Mesothelial cell of epicardium (in vitro differentiated cells): ENCODE measurements at regions not wholly inside any gene's neighbourhood (a gene's known extent, or its start where the extent isn't known, plus 50 kb on each side); places are given as distances from the start of the nearest gene placed in this dataset.

Source experiments
- DNase-seq, 2 experiments: peaks; one replicate each; pipeline ENCODE4 v3.0.0; 2021; ENCODE audit warnings: low spot score in 2 of 2; ENCODE audit not compliant: unreplicated experiment in 2 of 2
- H3K27ac Mint-ChIP-seq: 2 replicates; pipeline ENCODE4 v1.8.0; 2021; ENCODE audit warnings: mixed read lengths
- H3K27me3 Mint-ChIP-seq: 2 replicates; pipeline ENCODE4 v1.8.0; 2021; ENCODE audit warnings: low read depth, mixed read lengths
- H3K36me3 Mint-ChIP-seq: 2 replicates; pipeline ENCODE4 v1.8.0; 2021; ENCODE audit warnings: mixed read lengths
- H3K4me1 Mint-ChIP-seq: 2 replicates; pipeline ENCODE4 v1.8.0; 2021; ENCODE audit warnings: mixed read lengths
- H3K4me3 Mint-ChIP-seq: 2 replicates; pipeline ENCODE4 v1.8.0; 2021; ENCODE audit warnings: mild to moderate bottlenecking, moderate library complexity, mixed read lengths
- H3K9me3 Mint-ChIP-seq: 2 replicates; pipeline ENCODE4 v1.8.0; 2021; ENCODE audit warnings: mixed read lengths
- TF ChIP-seq, protein P1 (sequence below): fragments of 200-600 bp; sonication (generic); IDR thresholded peaks from one replicate; pipeline ENCODE4 v1.5.0; 2021; ENCODE audit warnings: antibody characterized with exemption; ENCODE audit not compliant: unreplicated experiment

DNA sequence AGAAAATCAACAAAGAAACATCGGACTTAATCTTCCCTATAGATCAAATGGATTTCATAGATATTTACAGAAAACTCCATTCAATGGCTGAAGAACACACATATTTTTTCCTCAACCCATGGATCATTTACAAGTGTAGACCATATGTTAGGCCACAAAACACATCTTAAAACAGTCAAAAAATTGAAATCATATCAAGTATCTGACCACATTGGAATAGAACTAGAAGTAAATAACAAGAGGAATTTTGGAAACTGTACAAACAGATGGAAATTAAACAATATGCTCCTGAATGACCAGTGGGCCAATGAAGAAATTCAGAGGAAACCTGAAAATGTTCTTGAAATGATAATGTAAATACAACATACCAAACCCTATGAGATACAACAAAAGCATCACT lies 323.1 kb upstream of the GPR149 start:
- H3K4me3 Mint-ChIP-seq, result no peak overlapping the region

DNA sequence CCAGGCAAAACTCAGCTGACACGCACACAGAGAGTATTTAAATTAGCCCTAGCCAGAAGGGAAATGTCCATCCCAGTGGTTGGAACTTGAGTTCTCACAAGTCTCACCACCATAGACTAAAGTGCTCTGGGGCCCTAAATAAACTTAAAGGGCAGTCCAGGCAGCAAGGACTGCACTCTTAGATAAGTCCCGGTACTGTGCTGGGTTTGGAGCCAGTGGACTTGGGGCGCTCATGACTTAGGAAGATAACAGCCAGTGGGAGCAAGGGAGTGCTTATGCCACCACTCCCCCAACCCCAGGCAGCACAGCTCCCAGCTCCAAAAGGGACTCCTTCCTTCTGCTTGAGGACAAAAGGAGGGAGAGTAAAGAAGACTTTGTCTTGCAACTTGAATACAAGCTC lies 319.5 kb upstream of the GPR149 start:
- H3K4me1 Mint-ChIP-seq, result no peaks in the 10 kb centered on the region

More for the DNA sequence above, 323.1 kb upstream of the GPR149 start:
- TF ChIP-seq, protein P1, sequence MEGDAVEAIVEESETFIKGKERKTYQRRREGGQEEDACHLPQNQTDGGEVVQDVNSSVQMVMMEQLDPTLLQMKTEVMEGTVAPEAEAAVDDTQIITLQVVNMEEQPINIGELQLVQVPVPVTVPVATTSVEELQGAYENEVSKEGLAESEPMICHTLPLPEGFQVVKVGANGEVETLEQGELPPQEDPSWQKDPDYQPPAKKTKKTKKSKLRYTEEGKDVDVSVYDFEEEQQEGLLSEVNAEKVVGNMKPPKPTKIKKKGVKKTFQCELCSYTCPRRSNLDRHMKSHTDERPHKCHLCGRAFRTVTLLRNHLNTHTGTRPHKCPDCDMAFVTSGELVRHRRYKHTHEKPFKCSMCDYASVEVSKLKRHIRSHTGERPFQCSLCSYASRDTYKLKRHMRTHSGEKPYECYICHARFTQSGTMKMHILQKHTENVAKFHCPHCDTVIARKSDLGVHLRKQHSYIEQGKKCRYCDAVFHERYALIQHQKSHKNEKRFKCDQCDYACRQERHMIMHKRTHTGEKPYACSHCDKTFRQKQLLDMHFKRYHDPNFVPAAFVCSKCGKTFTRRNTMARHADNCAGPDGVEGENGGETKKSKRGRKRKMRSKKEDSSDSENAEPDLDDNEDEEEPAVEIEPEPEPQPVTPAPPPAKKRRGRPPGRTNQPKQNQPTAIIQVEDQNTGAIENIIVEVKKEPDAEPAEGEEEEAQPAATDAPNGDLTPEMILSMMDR, result no peak
- Mint-ChIP-seq H3K27ac (no peak overlapping the region), H3K4me1 (no peaks in the 10 kb centered on the region), H3K9me3 (peaks cover 4% of the 10 kb centered on the region), H3K36me3 (no peaks in the 10 kb centered on the region), H3K27me3 (no peaks in the 10 kb centered on the region)
- DNase-seq, result no peak

DNA sequence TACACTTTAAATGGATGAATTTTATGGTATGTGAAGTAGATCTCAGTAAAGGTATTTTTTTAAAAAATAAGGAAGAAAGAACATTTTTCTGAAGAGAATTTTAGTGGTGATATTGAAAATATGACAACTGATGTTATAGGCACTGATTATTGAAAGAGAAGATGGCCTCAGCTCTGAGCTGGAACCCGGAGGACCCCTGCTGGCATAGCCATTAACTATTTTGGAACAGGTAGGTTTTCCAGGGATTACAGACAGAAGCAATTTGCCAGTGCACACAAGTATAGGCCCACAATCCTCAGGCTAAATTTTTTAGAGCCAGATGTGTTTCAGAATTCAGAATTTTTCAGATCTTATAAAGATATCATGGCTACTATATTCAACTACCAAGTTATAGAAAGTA lies 315.9 kb upstream of the GPR149 start:
- H3K36me3 Mint-ChIP-seq, result peaks cover 3% of the 10 kb centered on the region
- H3K4me3 Mint-ChIP-seq, result no peak overlapping the region
- H3K4me1 Mint-ChIP-seq, result no peaks in the 10 kb centered on the region
- H3K27me3 Mint-ChIP-seq, result no peaks in the 10 kb centered on the region
- H3K27ac Mint-ChIP-seq, result no peak overlapping the region
- peaks cover 27% of the 10 kb centered on the region for H3K9me3 Mint-ChIP-seq
- TF ChIP-seq, protein P1, result no peak
- DNase-seq, result no peak

More for the DNA sequence above, 319.5 kb upstream of the GPR149 start:
- no peak for DNase-seq
- no peaks in the 10 kb centered on the region for H3K27me3 Mint-ChIP-seq
- H3K27ac Mint-ChIP-seq, result no peak overlapping the region
- no peaks in the 10 kb centered on the region for H3K9me3 Mint-ChIP-seq
- no peaks in the 10 kb centered on the region for H3K36me3 Mint-ChIP-seq
- H3K4me3 Mint-ChIP-seq, result no peak overlapping the region
- TF ChIP-seq, protein P1, result no peak

DNA sequence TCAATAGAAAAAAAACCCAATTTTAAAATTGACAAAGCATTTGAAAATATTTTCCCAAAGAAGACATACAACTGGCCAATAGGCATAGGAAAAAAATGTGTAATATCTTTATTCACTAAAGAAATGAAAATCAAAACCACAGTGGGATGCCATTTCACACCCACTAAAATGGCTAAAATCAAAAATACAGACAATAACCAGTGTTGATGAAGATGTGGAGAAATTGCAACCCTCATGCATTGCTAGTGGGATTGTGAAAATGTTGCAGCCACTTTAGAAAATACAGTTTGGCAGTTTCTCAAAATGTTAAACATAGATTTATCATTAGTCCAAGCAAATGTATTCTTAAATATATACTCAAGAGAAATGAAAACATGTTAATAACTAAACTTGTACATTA lies 315.1 kb upstream of the GPR149 start:
- DNase-seq, result no peak
- Mint-ChIP-seq H3K9me3 (peaks cover 35% of the 10 kb centered on the region), H3K4me3 (no peak overlapping the region), H3K36me3 (peaks cover 3% of the 10 kb centered on the region), H3K27ac (no peak overlapping the region), H3K27me3 (peaks cover 3% of the 10 kb centered on the region), H3K4me1 (no peaks in the 10 kb centered on the region)
- TF ChIP-seq, protein P1, result no peak

DNA sequence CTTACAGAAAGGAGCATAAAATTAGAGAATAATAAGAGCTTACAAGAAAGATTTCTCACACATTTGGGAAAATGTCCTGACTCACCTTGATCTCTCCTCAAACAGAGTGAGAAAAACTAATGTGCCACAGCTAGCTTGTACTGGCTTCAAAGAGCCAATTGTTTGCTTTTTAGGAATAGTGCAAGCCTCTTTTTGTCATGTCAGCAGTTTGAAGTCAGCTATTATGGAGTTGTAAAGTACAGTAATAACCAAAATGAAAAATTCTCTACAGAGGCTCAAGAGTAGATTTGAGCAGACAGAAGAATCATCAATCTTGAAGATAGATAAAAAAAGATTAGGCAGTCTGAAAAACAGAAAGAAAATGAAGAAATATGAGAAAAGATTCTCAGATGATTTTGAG lies 313.4 kb upstream of the GPR149 start:
- TF ChIP-seq, protein P1, result no peak
- no peaks in the 10 kb centered on the region for H3K4me1 Mint-ChIP-seq
- H3K27me3 Mint-ChIP-seq, result peaks cover 8% of the 10 kb centered on the region
- H3K27ac Mint-ChIP-seq, result no peak overlapping the region
- peaks cover 45% of the 10 kb centered on the region for H3K9me3 Mint-ChIP-seq
- peaks cover 3% of the 10 kb centered on the region for H3K36me3 Mint-ChIP-seq
- H3K4me3 Mint-ChIP-seq, result no peak overlapping the region
- no peak for DNase-seq

DNA sequence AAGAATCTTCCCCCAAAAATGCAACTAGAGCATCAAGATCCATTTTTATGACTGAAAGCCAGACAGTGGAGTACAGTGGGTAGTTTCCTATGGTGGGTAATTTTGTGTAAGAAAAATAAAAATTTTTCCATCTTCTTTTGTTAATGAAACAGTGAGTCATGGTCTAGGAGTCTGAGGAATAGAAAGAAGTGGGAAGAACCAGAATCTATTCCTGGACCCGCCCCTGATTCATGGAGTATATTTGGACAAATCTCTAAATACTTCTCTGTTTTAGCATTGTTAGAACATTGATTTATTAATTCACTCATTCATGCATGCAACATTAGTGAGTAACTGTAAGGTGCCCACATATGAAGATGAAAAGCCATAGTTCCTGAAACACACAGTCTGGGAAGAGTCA lies 304.5 kb upstream of the GPR149 start:
- H3K4me1 Mint-ChIP-seq, result peaks cover 5% of the 10 kb centered on the region
- no peaks in the 10 kb centered on the region for H3K36me3 Mint-ChIP-seq

More for the DNA sequence above, 304.5 kb upstream of the GPR149 start:
- no peak for DNase-seq
- H3K27me3 Mint-ChIP-seq, result peaks cover 13% of the 10 kb centered on the region
- H3K4me3 Mint-ChIP-seq, result no peak overlapping the region
- TF ChIP-seq, protein P1, result no peak
- peaks cover 6% of the 10 kb centered on the region for H3K9me3 Mint-ChIP-seq
- no peak overlapping the region for H3K27ac Mint-ChIP-seq
